IPS-NIHi11 (cell line): ENCODE measurements at regions not wholly inside any gene's neighbourhood (a gene's known extent, or its start where the extent isn't known, plus 50 kb on each side); places are given as distances from the start of the nearest gene placed in this dataset.

Source experiments
- DNase-seq: peaks from one replicate; pipeline ENCODE4 v3.0.0; 2012; ENCODE audit warnings: mixed read lengths, low spot score

- DNase-seq, result no peak
These were observed 133.8 kb downstream of the TMEM38B start for GRCh38 chr9:105828171-105828570.

- no peak for DNase-seq
These were observed 134.4 kb downstream of the TMEM38B start for GRCh38 chr9:105828596-105829213.

GRCh38 chr9:105830461-105830860 lies 136.1 kb downstream of the TMEM38B start:
- DNase-seq, result no peak

GRCh38 chr9:105832096-105832710 lies 137.9 kb downstream of the TMEM38B start:
- no peak for DNase-seq

GRCh38 chr9:105833271-105833975 lies 139.1 kb downstream of the TMEM38B start:
- DNase-seq, result no peak

- no peak for DNase-seq
These were observed 140.1 kb downstream of the TMEM38B start for GRCh38 chr9:105834404-105834803.

GRCh38 chr9:105835721-105836120 lies 141.4 kb downstream of the TMEM38B start:
- DNase-seq, result no peak

GRCh38 chr9:105836936-105837660 lies 142.8 kb downstream of the TMEM38B start:
- DNase-seq, result no peak

GRCh38 chr9:105841562-105841961 lies 147.2 kb downstream of the TMEM38B start:
- no peak for DNase-seq

- DNase-seq, result peak; percentile 71
These were observed 147.8 kb downstream of the TMEM38B start for GRCh38 chr9:105842023-105842644.

- DNase-seq, result no peak
These were observed 152.5 kb downstream of the TMEM38B start for GRCh38 chr9:105846825-105847224.

GRCh38 chr9:105850852-105851500 lies 156.6 kb downstream of the TMEM38B start:
- no peak for DNase-seq

GRCh38 chr9:105854026-105854782 lies 159.9 kb downstream of the TMEM38B start:
- no peak for DNase-seq

- DNase-seq, result no peak
These were observed 160.7 kb downstream of the TMEM38B start for GRCh38 chr9:105854783-105855724.

GRCh38 chr9:105855987-105856386 lies 161.6 kb downstream of the TMEM38B start:
- DNase-seq, result no peak

GRCh38 chr9:105858006-105858690 lies 163.8 kb downstream of the TMEM38B start:
- DNase-seq, result no peak

GRCh38 chr9:105858877-105859276 lies 164.5 kb downstream of the TMEM38B start:
- DNase-seq, result no peak

- DNase-seq, result no peak
These were observed 165.2 kb downstream of the TMEM38B start for GRCh38 chr9:105859428-105860091.

GRCh38 chr9:105860516-105860915 lies 166.2 kb downstream of the TMEM38B start:
- no peak for DNase-seq
